HepG2 (cell line): ENCODE measurements at regions not wholly inside any gene's neighbourhood (a gene's known extent, or its start where the extent isn't known, plus 50 kb on each side); places are given as distances from the start of the nearest gene placed in this dataset.

Experiments used
- ATAC-seq: fragments of 200-7000 bp; cut with Tn5 transposase; 3 replicates; pipeline ENCODE4 v1.9.1; 2020; ENCODE audit warnings: mild to moderate bottlenecking, moderate library complexity
- BruUV-seq: library from RNA; stranded (reverse); fragments of 400-500 nt; replicated peaks from 2 replicates; lab custom pipeline; 2021; lab: Mats Ljungman, UMichigan
- CTCF ChIA-PET: fragments of 300-600 bp; formaldehyde crosslinking; extraction: SDS; loops from one replicate; lab custom pipeline; 2021; ENCODE audit warnings: low total read pairs, inconsistent platforms, low intra/inter-chr PET ratio; lab: Yijun Ruan, JAX
- POLR2A ChIA-PET: fragments of 350-600 bp; sonication (Branson Sonifier 250); formaldehyde crosslinking; loops from one replicate; lab custom pipeline; 2020; ENCODE audit warnings: antibody characterized with exemption, inconsistent platforms; lab: Yijun Ruan, JAX
- DNase-seq: peaks from one replicate; pipeline ENCODE4 v3.0.0-alpha.2; 2015; ENCODE audit warnings: low spot score
- FAIRE-seq: peaks from 3 replicates; lab custom pipeline; 2011; peaks lifted over from hg19 to GRCh38; lab: Jason Lieb, UNC
- H2AFZ ChIP-seq: one replicate; pipeline ENCODE4 v1.6.1; 2011; ENCODE audit warnings: low read length, inconsistent platforms
- H3K27ac ChIP-seq: fragments of 300-600 bp; 3 replicates; pipeline ENCODE4 v1.8.0; 2011; ENCODE audit warnings: mixed run types, mild to moderate bottlenecking, mixed read lengths, low read length, inconsistent platforms; ENCODE audit not compliant: insufficient read depth; ENCODE audit errors: extremely low read length
- H3K27me3 ChIP-seq, 2 experiments: fragments of 200-600 bp in 1 of 2; 2 replicates in 1 of 2; 3 replicates in 1 of 2; pipeline versions ENCODE4 v1.6.0 to v1.8.0; 2011; ENCODE audit warnings: low read length in 2 of 2, mild to moderate bottlenecking in 2 of 2, moderate library complexity in 2 of 2, inconsistent platforms in 1 of 2; ENCODE audit not compliant: insufficient read depth in 2 of 2, control insufficient read depth in 1 of 2
- H3K36me3 ChIP-seq, 2 experiments: fragments of 200-600 bp in 1 of 2; replicated peaks in 1 of 2; 2 replicates in 1 of 2; 3 replicates in 1 of 2; pipeline versions ENCODE4 v1.5.1 to v1.8.0; 2011; ENCODE audit warnings: low read length in 2 of 2, inconsistent platforms in 1 of 2; ENCODE audit not compliant: insufficient read depth in 2 of 2, control insufficient read depth in 1 of 2
- H3K4me1 ChIP-seq: 2 replicates; pipeline ENCODE4 v1.5.1; 2012; ENCODE audit warnings: low read length, inconsistent platforms; ENCODE audit not compliant: insufficient read depth
- H3K4me2 ChIP-seq: 2 replicates; pipeline ENCODE4 v1.6.0; 2011; ENCODE audit warnings: low read depth, low read length, inconsistent platforms
- H3K4me3 ChIP-seq, 3 experiments: fragments of 200-600 bp in 1 of 3; sonication (generic), shearing (Covaris generic) in 1 of 3; replicated peaks in 1 of 3; 2 replicates each; pipeline ENCODE4 v1.5.1; 2011 to 2016; ENCODE audit warnings: low read length in 3 of 3, inconsistent platforms in 2 of 3, low read depth in 2 of 3, mild to moderate bottlenecking in 2 of 3, control low read depth in 1 of 3, mixed read lengths in 1 of 3; ENCODE audit not compliant: insufficient read depth in 1 of 3
- H3K79me2 ChIP-seq: one replicate; pipeline ENCODE4 v1.6.1; 2011; ENCODE audit warnings: low read length, inconsistent platforms; ENCODE audit not compliant: insufficient read depth
- H3K9ac ChIP-seq: 2 replicates; pipeline ENCODE4 v1.6.0; 2011; ENCODE audit warnings: mild to moderate bottlenecking, low read depth, low read length, inconsistent platforms; ENCODE audit not compliant: insufficient read depth
- H3K9me3 ChIP-seq: 2 replicates; pipeline ENCODE4 v1.5.1; 2012; ENCODE audit warnings: mild to moderate bottlenecking, low read length
- H4K20me1 ChIP-seq: 2 replicates; pipeline ENCODE4 v1.6.0; 2011; ENCODE audit warnings: inconsistent platforms, mild to moderate bottlenecking, low read length, moderate library complexity; ENCODE audit not compliant: insufficient read depth
- CBFB ChIP-seq: sonication (generic); formaldehyde crosslinking; IDR thresholded peaks from 2 replicates; pipeline ENCODE4 v1.4.0; 2020; ENCODE audit warnings: missing genetic modification reagents
- CEBPG ChIP-seq: IDR thresholded peaks from 2 replicates; pipeline ENCODE4 v1.6.1; 2016
- EZH2 ChIP-seq: conservative IDR thresholded peaks from 2 replicates; pipeline ENCODE4 v1.6.1; 2012; ENCODE audit warnings: mild to moderate bottlenecking, low read depth, low read length, moderate library complexity
- HINFP ChIP-seq: sonication (generic); formaldehyde crosslinking; IDR thresholded peaks from 2 replicates; pipeline ENCODE4 v1.4.0; 2020; ENCODE audit warnings: low read depth, mild to moderate bottlenecking, missing genetic modification reagents
- HMGA1 ChIP-seq: sonication (generic); formaldehyde crosslinking; conservative IDR thresholded peaks from 2 replicates; pipeline ENCODE4 v1.4.0; 2020; ENCODE audit warnings: missing genetic modification reagents
- IKZF1 ChIP-seq: fragments of 450-650 bp; IDR thresholded peaks from 2 replicates; pipeline ENCODE4 v1.7.1; 2016
- SNAPC4 ChIP-seq: sonication (generic); formaldehyde crosslinking; IDR thresholded peaks from 2 replicates; pipeline ENCODE4 v1.4.0; 2020; ENCODE audit warnings: mild to moderate bottlenecking, missing genetic modification reagents
- SOX5 ChIP-seq: IDR thresholded peaks from 2 replicates; pipeline ENCODE4 v1.6.1; 2016; ENCODE audit warnings: borderline replicate concordance
- TBP ChIP-seq: sonication (generic); formaldehyde crosslinking; IDR thresholded peaks from 2 replicates; pipeline ENCODE4 v1.5.0; 2020; ENCODE audit warnings: missing genetic modification reagents
- TFDP1 ChIP-seq: IDR thresholded peaks from 2 replicates; pipeline ENCODE4 v1.6.1; 2016; ENCODE audit warnings: missing compliant biosample characterization, missing genetic modification reagents, borderline replicate concordance
- TGIF2 ChIP-seq: IDR thresholded peaks from 2 replicates; pipeline ENCODE4 v1.6.1; 2016; ENCODE audit warnings: control low read depth, missing compliant biosample characterization
- ZC3H4 ChIP-seq: sonication (generic); formaldehyde crosslinking; IDR thresholded peaks from 2 replicates; pipeline ENCODE4 v1.4.0; 2020; ENCODE audit warnings: missing genetic modification reagents, borderline replicate concordance
- ZFY ChIP-seq: sonication (generic); formaldehyde crosslinking; IDR thresholded peaks from 2 replicates; pipeline ENCODE4 v1.4.0; 2020; ENCODE audit warnings: missing genetic modification reagents
- ZMAT3 ChIP-seq: sonication (generic); formaldehyde crosslinking; conservative IDR thresholded peaks from 2 replicates; pipeline ENCODE4 v1.7.0; 2021; ENCODE audit warnings: missing genetic modification reagents
- ZMYM2 ChIP-seq: sonication (generic); formaldehyde crosslinking; IDR thresholded peaks from 2 replicates; pipeline ENCODE4 v1.8.0; 2022; ENCODE audit warnings: mild to moderate bottlenecking, missing genetic modification reagents
- ZNF24 ChIP-seq: fragments of 450-650 bp; IDR thresholded peaks from 2 replicates; pipeline ENCODE4 v1.6.1; 2017; ENCODE audit warnings: antibody characterized with exemption, mild to moderate bottlenecking
- ZNF570 ChIP-seq: sonication (generic); formaldehyde crosslinking; IDR thresholded peaks from 2 replicates; pipeline ENCODE4 v1.4.0; 2020; ENCODE audit warnings: mild to moderate bottlenecking, missing genetic modification reagents, borderline replicate concordance
- ZNF614 ChIP-seq: IDR thresholded peaks from 2 replicates; pipeline ENCODE4 v1.6.1; 2018; ENCODE audit warnings: missing biosample characterization, missing genetic modification reagents, inconsistent platforms, borderline replicate concordance
- ZNF704 ChIP-seq: sonication (generic); formaldehyde crosslinking; IDR thresholded peaks from 2 replicates; pipeline ENCODE4 v1.8.1; 2023; ENCODE audit warnings: mild to moderate bottlenecking, inconsistent platforms, moderate library complexity, missing genetic modification reagents, borderline replicate concordance
- WGBS: methylation state at CpG from one replicate; pipeline ENCODE4 v1.1.6; 2017; ENCODE audit warnings: low lambda C conversion rate; 5-methylcytosine and 5-hydroxymethylcytosine counted together
- in situ Hi-C: cut with HindIII; loops from 2 replicates; pipeline ENCODE4 v1.10.0; 2017; ENCODE audit warnings: low pct_unique_long_range_greater_than_20kb; ENCODE audit not compliant: extremely low pct_ligation_motif_present
- intact Hi-C: fragments of 100-400 bp; cut with micrococcal nuclease; formaldehyde crosslinking; loops from one replicate; pipeline ENCODE4 v1.10.0; 2022; ENCODE audit not compliant: unreplicated experiment

GRCh38 chr13:34474187-34474868 lies 467.7 kb upstream of the NBEA start:
- no peaks in the 10 kb centered on the region for H3K79me2 ChIP-seq
- H3K27ac ChIP-seq: no peak overlapping the region
- WGBS: 2% methylated on average over 4 of the region's 4 CpGs
- no peak overlapping the region for H2AFZ ChIP-seq
- H3K36me3 ChIP-seq: no peaks in the 10 kb centered on the region
- in situ Hi-C loops (no loop called here), intact Hi-C loops (no loop called here)
- no peak overlapping the region for H3K9ac ChIP-seq
- no peak for DNase-seq
- CTCF ChIA-PET: no interaction called here
- POLR2A ChIA-PET: no interaction called here
- no peaks in the 10 kb centered on the region for H3K4me1 ChIP-seq
- H3K4me3 ChIP-seq: no peak overlapping the region
- H3K4me2 ChIP-seq: no peak overlapping the region
- no peaks in the 10 kb centered on the region for H3K27me3 ChIP-seq
- no peaks in the 10 kb centered on the region for H3K9me3 ChIP-seq
- no peak for FAIRE-seq
- no peak for ATAC-seq
- no peaks in the 10 kb centered on the region for H4K20me1 ChIP-seq
- no TSS peak for BruUV-seq
- no peak for TF ChIP-seq HMGA1 (CRISPR knock-in tag)
- TF ChIP-seq ZMYM2 (CRISPR knock-in tag): no peak
- TF ChIP-seq ZC3H4: no peak
- no peak for TF ChIP-seq TFDP1 (CRISPR knock-in tag)
- no peak for TF ChIP-seq ZNF614 (CRISPR knock-in tag)
- no peak for TF ChIP-seq ZFY (CRISPR knock-in tag)
- TF ChIP-seq HINFP: no peak
- TF ChIP-seq EZH2: no peak
- no peak for TF ChIP-seq TGIF2 (CRISPR knock-in tag)
- TF ChIP-seq SNAPC4: no peak
- no peak for TF ChIP-seq TBP (CRISPR knock-in tag)
- TF ChIP-seq CEBPG: no peak
- no peak for TF ChIP-seq ZNF24
- no peak for TF ChIP-seq ZNF704 (CRISPR knock-in tag)
- no peak for TF ChIP-seq IKZF1
- TF ChIP-seq CBFB (CRISPR knock-in tag): no peak
- no peak for TF ChIP-seq ZMAT3 (CRISPR knock-in tag)
- TF ChIP-seq SOX5 (CRISPR knock-in tag): no peak
- TF ChIP-seq ZNF570 (CRISPR knock-in tag): no peak
